ENCODE measurements at regions not wholly inside any gene's neighbourhood (a gene's known extent, or its start where the extent isn't known, plus 50 kb on each side); places are given as distances from the start of the nearest gene placed in this dataset.

GRCh38 chr6:86825436-86825835, 111.9 kb upstream of the HTR1E start:
- Histone ChIP-seq H3K4me3 (no peak overlapping the region), H3K4me1 (no peaks in the 10 kb centered on the region), H3K36me3 (no peaks in the 10 kb centered on the region), H3K9me3 (no peaks in the 10 kb centered on the region), H3K27me3 (no peaks in the 10 kb centered on the region), H3K27ac (no peak overlapping the region)
- WGBS, 2 donors (ENCODE audit: low coverage in 1 of 2), result 58 to 72% methylated on average over 3 of the region's 3 CpGs
- TF ChIP-seq EP300 (IDR thresholded peaks at IDR 0.05) (no peak), POLR2A (IDR thresholded peaks at IDR 0.05) (no peak), POLR2AphosphoS5 (IDR thresholded peaks at IDR 0.05) (no peak)
- TF ChIP-seq, protein P1, sequence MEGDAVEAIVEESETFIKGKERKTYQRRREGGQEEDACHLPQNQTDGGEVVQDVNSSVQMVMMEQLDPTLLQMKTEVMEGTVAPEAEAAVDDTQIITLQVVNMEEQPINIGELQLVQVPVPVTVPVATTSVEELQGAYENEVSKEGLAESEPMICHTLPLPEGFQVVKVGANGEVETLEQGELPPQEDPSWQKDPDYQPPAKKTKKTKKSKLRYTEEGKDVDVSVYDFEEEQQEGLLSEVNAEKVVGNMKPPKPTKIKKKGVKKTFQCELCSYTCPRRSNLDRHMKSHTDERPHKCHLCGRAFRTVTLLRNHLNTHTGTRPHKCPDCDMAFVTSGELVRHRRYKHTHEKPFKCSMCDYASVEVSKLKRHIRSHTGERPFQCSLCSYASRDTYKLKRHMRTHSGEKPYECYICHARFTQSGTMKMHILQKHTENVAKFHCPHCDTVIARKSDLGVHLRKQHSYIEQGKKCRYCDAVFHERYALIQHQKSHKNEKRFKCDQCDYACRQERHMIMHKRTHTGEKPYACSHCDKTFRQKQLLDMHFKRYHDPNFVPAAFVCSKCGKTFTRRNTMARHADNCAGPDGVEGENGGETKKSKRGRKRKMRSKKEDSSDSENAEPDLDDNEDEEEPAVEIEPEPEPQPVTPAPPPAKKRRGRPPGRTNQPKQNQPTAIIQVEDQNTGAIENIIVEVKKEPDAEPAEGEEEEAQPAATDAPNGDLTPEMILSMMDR (IDR thresholded peaks at IDR 0.05), result no peak
- ATAC-seq, result no peak

DNA sequence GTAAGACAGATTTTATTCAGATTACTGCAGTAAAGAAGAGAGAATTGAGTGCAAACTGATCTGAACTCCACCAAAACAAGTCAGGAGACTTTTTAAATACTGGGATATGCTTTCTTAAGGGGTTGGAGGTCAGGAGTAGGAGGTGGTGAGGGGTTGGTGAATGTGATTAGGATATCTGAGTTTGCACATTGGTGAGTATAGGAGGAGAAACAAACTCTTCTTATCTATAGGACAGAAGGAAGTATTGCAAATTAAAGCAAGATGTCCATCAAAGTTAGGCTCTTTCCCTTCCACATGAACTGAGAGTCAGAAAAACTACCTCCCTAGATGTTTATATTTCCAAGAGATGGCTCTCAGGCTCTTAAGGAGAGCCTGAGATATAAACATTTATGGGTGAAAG, 114.6 kb upstream of the HTR1E start:
- no peak for ATAC-seq

DNA sequence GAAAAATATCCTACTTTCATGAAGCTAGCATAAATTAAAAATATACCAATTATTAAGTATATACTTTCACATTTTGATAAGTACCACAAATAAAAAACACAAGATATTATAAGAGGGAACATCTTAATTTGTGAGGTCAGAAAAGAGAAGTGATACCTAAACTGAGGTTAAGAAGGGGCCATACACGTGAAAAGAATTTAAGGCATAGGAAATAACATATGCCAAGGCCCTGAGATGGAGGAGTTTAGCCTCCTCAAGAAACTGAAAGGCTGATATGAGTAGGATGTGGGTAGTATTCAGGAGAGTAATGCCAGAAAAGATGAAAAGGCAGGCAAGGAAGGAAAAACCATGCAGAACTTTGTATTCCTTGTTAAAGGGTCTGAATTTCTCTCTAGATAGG, 116.6 kb upstream of the HTR1E start:
- Histone ChIP-seq H3K36me3 (no peaks in the 10 kb centered on the region), H3K9me3 (no peaks in the 10 kb centered on the region), H3K27me3 (no peaks in the 10 kb centered on the region), H3K4me3 (no peak overlapping the region), H3K27ac (no peak overlapping the region), H3K4me1 (no peaks in the 10 kb centered on the region)
- no peak for ATAC-seq
- 23 to 60% methylated on average over 1 of the region's 1 CpG for WGBS, 2 donors (ENCODE audit: low coverage in 1 of 2)
- TF ChIP-seq, protein P1 (IDR thresholded peaks at IDR 0.05), result no peak
- no peak for TF ChIP-seq POLR2A (IDR thresholded peaks at IDR 0.05)
- no peak for TF ChIP-seq EP300 (IDR thresholded peaks at IDR 0.05)
- TF ChIP-seq POLR2AphosphoS5 (IDR thresholded peaks at IDR 0.05), result no peak

More for the DNA sequence above, 114.6 kb upstream of the HTR1E start:
- Histone ChIP-seq H3K4me1 (no peaks in the 10 kb centered on the region), H3K36me3 (no peaks in the 10 kb centered on the region), H3K27ac (no peak overlapping the region), H3K4me3 (no peak overlapping the region), H3K9me3 (no peaks in the 10 kb centered on the region), H3K27me3 (no peaks in the 10 kb centered on the region)
- TF ChIP-seq POLR2A (IDR thresholded peaks at IDR 0.05) (no peak), POLR2AphosphoS5 (IDR thresholded peaks at IDR 0.05) (no peak), EP300 (IDR thresholded peaks at IDR 0.05) (no peak)
- TF ChIP-seq, protein P1 (IDR thresholded peaks at IDR 0.05), result no peak

DNA sequence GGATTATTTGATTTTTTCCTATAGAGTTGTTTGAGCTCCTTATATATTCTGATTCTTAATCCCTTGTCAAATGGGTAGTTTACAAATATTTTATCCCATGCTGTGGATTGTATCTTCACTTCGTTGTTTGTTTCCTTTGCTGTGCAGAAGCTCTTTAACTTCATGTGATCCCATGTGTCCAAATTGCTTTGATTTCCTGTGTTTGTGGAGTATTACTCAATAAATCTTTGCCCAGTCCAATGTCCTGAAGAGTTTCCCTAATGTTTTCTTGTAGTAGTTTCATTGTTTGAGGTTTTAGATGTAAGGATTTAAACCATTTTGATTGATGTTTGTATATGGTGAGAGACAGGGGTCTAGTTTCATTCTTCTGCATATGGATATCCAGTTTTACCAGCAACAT, 143.7 kb upstream of the HTR1E start:
- H3K36me3 ChIP-seq, result no peaks in the 10 kb centered on the region
- peaks cover 0 to 18% (median 0%) of the 10 kb centered on the region in 3 donors for H3K9me3 ChIP-seq
- no peak overlapping the region for H3K27ac ChIP-seq
- no peaks in the 10 kb centered on the region for H3K4me1 ChIP-seq
- no peak for ATAC-seq
- no peaks in the 10 kb centered on the region for H3K27me3 ChIP-seq
- H3K4me3 ChIP-seq, result no peak overlapping the region
- TF ChIP-seq, protein P1 (IDR thresholded peaks at IDR 0.05), result no peak
- TF ChIP-seq POLR2A (IDR thresholded peaks at IDR 0.05) (no peak), POLR2AphosphoS5 (IDR thresholded peaks at IDR 0.05) (no peak)
- WGBS, 2 donors (ENCODE audit: low coverage in 1 of 2), result 57 to 60% methylated on average over 1 of the region's 1 CpG

GRCh38 chr6:86791476-86791875, 145.9 kb upstream of the HTR1E start:
- Histone ChIP-seq H3K9me3 (peaks cover 0 to 7% (median 0%) of the 10 kb centered on the region in 3 donors), H3K27me3 (no peaks in the 10 kb centered on the region), H3K27ac (no peak overlapping the region), H3K4me1 (no peaks in the 10 kb centered on the region), H3K36me3 (no peaks in the 10 kb centered on the region), H3K4me3 (no peak overlapping the region)
- 63 to 83% methylated on average over 1 of the region's 1 CpG for WGBS, 2 donors (ENCODE audit: low coverage in 1 of 2)
- TF ChIP-seq POLR2A (IDR thresholded peaks at IDR 0.05), result no peak
- TF ChIP-seq POLR2AphosphoS5 (IDR thresholded peaks at IDR 0.05), result no peak
- no peak for TF ChIP-seq EP300 (IDR thresholded peaks at IDR 0.05)
- TF ChIP-seq, protein P1 (IDR thresholded peaks at IDR 0.05), result no peak
- ATAC-seq, result no peak
